ENCODE measurements at regions not wholly inside any gene's neighbourhood (a gene's known extent, or its start where the extent isn't known, plus 50 kb on each side); places are given as distances from the start of the nearest gene placed in this dataset.
"Not testable (repeated sequence)": the region's sequence is repeated elsewhere in the genome, so short reads cannot be mapped to it uniquely, and the experiment has no call there.

GRCh38 chr3:139267300-139268246 is 76.2 kb upstream of the MRPS22 start:
- intact Hi-C loops (cut with micrococcal nuclease) = no loop called here

DNA sequence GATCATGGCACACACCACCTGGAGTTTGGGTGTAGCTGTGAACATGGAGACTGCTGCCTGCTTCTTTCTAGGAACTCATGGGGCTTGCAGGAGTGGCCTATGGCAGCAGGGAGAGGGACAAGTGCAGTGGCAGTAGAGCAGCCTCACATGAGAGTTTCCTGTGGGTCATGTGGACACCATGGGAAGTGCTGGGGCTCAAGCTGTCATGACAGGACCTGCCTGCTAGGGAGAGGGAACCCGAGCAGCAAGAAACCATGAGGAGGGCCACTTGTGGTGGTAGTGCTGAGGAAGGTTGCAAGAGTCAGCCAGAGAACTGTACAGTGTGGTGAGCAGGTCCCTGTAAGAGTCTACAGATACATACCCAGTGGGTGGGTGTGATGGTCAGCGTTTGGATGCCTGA is 73.8 kb upstream of the MRPS22 start:
- intact Hi-C loops (cut with micrococcal nuclease) = no loop called here

DNA sequence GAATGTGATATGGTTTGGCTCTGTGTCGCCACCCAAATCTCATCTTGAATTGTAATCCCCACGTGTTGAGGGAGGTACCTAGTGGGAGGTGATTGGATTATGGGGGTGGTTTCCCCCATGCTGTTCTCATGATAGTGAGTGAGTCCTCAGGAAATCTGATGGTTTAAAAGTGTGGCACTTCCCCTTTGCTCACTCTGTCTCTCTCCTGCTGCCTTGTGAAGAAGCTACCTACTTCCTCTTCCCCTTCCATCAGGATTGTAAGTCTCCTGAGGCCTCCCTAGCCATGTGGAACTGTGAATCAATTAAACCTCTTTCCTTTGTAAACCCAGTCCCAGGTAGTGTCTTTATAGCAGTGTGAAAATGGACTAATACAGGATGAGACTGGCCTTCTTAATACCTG is 73.2 kb upstream of the MRPS22 start:
- intact Hi-C loops (cut with micrococcal nuclease) = not testable (repeated sequence)

DNA sequence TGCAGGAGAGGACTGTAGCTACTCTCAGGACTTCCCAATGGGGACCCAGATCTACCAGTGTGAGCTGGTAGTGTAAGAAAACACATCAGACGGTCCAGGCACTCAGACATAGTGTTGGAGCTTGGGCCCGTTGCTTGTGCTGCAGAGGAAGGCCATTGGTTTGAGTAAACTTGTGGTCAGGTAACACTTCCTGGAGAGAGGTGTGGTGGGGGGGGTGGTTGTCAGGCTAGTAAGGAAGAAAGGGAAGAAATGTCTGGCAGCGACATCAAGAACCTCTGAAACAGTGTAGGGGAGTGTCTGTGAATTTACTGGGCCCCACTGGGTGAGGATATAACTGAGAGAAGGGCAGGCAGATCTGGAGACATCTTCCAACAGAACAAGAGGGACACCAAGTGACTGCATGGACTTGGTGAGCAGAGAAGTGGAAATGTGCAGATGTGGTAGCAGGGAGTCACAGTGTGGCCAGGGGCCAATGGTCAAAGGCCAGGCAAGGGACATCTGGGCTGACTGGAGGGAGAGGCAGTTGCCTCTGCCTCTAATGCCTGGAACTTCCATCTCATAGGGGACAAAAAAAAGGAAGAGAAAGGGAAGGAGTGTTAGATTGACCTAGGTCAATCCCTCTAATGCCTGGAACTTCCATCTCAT is 63.7 kb upstream of the MRPS22 start:
- intact Hi-C loops (cut with micrococcal nuclease) = no loop called here

- intact Hi-C loops (cut with micrococcal nuclease) = no loop called here
These were observed 62.7 kb upstream of the MRPS22 start for GRCh38 chr3:139281096-139281495.

DNA sequence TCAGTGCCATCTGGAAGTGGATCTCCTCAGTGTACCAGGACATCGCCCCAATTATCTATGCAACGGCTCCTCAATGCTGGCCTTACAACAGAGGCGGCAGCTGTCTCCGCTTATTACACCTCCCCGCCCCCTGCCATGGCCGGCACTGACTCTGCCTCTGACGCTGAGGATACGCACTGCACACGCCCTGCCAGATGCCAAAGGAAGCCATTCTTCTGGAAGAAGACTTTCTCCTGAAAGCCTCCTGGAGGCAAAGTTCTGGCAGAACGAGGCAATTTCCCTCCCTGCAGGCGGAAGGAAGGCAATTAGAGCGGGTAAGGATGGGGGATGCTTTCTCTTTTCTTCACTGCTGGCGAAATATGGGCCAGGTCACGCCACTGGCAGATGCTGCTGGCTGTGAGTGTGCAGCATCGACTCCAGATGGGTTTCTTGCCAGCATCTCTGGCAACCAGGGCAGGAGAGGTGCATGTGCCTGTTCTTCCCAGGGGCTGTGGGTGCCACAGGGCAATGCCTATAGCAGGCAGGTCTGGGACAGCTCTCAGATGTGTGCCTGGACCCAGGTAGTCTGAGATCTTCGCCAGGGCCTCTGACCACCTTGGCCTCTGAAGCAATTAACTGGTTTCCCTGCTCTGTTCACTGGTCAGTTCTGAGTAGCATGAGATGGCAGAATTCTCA is 62.2 kb upstream of the MRPS22 start:
- intact Hi-C loops (cut with micrococcal nuclease) = no loop called here

DNA sequence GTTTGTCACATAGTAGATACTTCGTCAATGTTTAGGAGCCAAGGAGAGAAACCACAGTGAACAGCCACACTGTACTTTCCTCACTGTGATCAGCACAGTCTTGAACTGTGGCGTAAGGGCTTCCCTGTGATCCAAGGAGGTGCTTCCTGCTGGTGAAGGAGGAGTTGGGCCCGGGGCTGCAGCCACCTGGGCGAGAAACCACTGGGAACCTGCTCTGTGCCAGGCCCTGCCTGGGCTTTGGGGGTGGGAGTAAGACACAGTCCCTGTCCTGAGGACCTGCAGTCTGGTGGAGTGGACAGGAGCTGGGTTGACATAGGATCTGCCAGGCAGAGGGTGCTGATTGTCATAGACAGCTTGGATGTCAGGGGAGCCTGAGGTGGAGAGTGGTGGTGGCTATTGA is 60.5 kb upstream of the MRPS22 start:
- intact Hi-C loops (cut with micrococcal nuclease) = no loop called here

- intact Hi-C loops (cut with micrococcal nuclease) = no loop called here
These were observed 59.6 kb upstream of the MRPS22 start for GRCh38 chr3:139284221-139284620.

- intact Hi-C loops (cut with micrococcal nuclease) = no loop called here
These were observed 58.1 kb upstream of the MRPS22 start for GRCh38 chr3:139285691-139286090.

- intact Hi-C loops (cut with micrococcal nuclease) = no loop called here
These were observed 57.6 kb upstream of the MRPS22 start for GRCh38 chr3:139286241-139286640.

DNA sequence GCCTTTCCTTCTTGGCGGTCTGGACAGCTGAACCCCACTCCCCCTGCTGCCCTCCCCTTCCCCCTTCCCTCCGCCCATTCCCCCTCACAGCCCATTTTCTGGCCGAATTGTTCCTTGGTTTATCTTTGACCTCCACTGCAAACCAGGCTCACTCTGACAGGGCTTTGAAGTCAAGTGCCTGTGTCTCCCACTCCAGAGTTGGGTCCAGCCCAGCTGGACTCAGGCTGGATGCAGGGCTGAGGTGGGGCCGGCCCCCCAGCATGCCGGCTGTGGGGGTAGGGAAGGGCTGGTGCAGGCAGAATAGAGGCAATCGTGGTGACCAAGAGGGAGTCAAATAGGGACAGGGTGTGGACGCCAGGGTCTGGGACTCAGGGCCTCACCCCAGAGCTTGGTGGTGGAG is 57.0 kb upstream of the MRPS22 start:
- intact Hi-C loops (cut with micrococcal nuclease) = no loop called here

- intact Hi-C loops (cut with micrococcal nuclease) = no loop called here
These were observed 56.3 kb upstream of the MRPS22 start for GRCh38 chr3:139287557-139287956.

- intact Hi-C loops (cut with micrococcal nuclease) = no loop called here
These were observed 55.5 kb upstream of the MRPS22 start for GRCh38 chr3:139288266-139288821.

GRCh38 chr3:139289860-139290524 is 53.8 kb upstream of the MRPS22 start:
- intact Hi-C loops (cut with micrococcal nuclease) = no loop called here

DNA sequence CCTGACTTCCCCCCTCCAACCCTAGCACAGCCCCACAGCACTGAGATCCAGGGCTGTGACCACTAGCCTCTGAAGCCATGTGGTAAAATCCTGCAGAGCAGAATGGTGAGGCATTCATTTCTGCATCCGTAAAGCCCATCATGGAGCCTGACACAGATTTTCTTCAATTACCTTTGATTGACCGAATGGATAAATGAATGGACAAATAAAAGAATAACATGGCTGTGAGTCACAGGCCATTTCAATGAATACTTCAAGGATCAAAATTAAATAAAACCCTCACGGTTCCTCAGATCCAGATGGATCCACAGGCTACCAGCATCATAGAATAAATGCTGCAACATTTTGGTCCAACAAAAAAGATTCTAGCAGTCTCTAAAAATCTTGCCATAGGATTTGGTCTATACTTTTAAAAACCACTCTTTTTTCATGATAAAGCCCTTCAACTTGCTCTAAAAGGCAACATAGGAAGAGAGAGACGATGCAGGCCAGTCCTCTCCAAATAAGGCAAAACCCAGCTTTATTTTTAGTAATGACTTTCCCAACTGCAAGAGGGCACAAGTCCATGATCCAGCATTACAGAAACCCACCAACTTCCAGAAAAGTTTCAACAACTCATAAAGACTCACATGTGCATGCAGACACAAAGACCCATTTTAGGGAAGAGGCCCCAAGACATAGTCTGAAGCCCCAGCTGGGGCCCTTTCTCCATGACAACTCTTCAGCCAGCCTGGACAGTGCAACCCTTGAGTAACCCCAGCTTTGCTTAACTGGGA is 52.4 kb upstream of the MRPS22 start:
- intact Hi-C loops (cut with micrococcal nuclease) = no loop called here

DNA sequence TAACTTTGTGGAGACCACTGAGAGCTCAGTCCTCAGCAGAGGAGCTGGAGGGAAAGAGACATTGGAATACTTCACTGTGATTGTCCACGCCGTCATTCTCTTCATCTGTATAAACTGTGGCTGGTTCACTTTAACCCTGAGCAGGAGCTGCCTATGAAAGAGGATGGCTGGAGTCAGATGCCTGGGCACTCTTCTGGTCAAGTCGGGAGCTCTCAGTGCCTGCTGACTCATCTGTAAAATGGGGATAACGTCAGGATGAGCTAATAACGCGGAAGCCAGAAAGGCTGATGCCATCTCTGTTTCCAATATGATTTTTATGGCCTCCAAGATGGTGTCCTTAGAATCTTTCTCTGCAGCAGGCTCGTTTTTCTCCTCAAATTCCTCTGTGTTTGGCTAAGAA is 51.6 kb upstream of the MRPS22 start:
- intact Hi-C loops (cut with micrococcal nuclease) = no loop called here

- intact Hi-C loops (cut with micrococcal nuclease) = no loop called here
These were observed 50.8 kb upstream of the MRPS22 start for GRCh38 chr3:139292711-139293664.

GRCh38 chr3:139293665-139294023 is 50.2 kb upstream of the MRPS22 start:
- intact Hi-C loops (cut with micrococcal nuclease) = no loop called here
